HG03108 (cell line): ENCODE measurements at regions not wholly inside any gene's neighbourhood (a gene's known extent, or its start where the extent isn't known, plus 50 kb on each side); places are given as distances from the start of the nearest gene placed in this dataset.

Source experiments
- ATAC-seq: cut with Tn5 transposase; IDR thresholded peaks from one replicate; pipeline ENCODE4 v1.9.1; 2021; ENCODE audit warnings: moderate library complexity; ENCODE audit not compliant: unreplicated experiment

DNA sequence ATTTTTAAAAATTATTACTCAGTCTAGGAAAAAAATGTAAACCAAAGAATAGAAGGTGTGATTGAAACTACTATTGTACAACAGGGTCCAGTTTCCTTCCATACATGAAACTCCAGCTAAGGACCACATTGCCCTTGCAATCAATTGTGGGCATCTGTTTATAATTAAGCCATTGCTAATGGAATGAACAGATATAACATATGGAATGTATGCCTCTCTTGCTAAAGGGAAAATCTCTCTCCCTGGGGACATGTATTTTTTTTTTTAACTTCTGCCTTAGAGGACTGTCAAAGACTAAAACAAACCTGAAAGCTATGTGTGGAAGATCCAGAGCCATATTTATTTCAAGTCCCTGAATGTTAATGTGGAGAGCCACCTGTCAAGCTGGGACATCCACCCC lies 336.8 kb upstream of the MANEA start:
- ATAC-seq, result no peak

GRCh38 chr6:95242560-95242959 lies 334.8 kb upstream of the MANEA start:
- no peak for ATAC-seq

- ATAC-seq, result no peak
Measured at GRCh38 chr6:95243053-95243452, 334.3 kb upstream of the MANEA start.

- no peak for ATAC-seq
Measured at GRCh38 chr6:95244751-95245150, 332.6 kb upstream of the MANEA start.

DNA sequence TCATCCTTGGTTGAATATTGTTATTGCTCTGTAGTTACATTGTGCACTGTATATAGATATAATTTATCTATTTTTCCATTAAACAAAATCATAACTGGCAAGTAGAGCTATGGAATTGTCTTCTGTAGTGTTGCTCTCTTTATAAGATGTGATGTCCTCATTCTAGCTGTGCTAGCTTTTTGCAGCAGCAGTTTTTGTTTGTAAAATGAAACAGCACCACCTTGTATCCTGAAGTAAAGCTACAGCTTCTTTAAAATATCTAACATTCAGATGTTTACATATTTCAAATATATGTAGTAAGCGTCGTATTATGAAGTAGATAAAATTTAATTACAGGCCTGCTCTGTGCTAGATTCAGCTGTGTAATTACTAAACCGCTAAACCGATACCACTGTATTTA lies 328.8 kb upstream of the MANEA start:
- ATAC-seq, result no peak

DNA sequence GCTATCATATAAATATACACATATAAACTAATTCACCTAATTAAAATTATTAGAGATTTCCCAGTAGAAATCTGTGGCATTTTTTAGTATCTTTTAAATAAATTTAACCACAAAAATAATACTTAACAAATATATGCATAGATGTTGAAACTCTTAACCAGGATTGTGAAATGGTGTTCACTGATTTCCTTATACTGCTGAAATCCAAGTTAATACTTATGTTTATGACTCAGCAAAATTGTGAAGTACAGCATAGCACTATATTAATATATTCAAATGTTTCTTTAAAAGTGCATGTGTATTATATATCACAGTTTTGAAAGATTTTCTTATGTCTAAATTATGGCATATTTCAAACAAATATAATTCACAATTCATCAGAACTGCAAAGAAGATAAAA lies 328.2 kb upstream of the MANEA start:
- no peak for ATAC-seq

- ATAC-seq, result no peak
Measured at GRCh38 chr6:95249661-95250060, 327.7 kb upstream of the MANEA start.

GRCh38 chr6:95263840-95264239 lies 313.5 kb upstream of the MANEA start:
- no peak for ATAC-seq

DNA sequence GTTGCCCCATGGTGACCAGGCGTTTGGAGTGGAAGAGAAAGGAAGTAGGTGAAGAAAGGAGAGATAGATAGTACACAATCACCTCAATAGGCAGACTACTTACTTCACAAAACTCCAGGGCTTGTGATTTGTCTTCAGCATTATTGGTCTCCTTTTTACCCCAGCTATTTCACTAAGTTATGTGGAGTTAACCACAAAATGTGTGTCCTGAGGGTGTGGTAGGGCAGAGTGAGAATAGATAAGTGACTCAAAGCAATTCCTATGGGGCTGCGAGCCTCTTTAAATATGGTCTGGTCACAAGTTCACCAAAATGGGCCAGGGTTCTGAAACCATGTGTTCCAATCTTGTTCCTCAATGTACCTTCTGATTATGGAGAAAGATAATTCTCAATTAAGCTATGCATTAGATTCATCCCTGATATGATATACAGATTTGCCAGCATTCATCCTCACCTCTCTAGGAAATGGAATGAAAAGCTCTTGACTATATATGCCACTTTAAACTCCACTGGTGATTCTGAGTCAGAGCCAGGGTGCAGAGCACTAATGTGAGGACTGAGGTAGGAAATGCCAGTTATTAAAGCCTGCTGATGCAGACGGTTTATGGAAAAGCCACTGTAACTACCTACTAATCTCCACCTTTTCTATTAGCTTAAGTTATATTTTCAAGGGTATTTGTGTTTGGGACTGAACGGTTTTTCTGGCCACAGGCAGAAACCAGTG lies 310.6 kb upstream of the MANEA start:
- no peak for ATAC-seq

DNA sequence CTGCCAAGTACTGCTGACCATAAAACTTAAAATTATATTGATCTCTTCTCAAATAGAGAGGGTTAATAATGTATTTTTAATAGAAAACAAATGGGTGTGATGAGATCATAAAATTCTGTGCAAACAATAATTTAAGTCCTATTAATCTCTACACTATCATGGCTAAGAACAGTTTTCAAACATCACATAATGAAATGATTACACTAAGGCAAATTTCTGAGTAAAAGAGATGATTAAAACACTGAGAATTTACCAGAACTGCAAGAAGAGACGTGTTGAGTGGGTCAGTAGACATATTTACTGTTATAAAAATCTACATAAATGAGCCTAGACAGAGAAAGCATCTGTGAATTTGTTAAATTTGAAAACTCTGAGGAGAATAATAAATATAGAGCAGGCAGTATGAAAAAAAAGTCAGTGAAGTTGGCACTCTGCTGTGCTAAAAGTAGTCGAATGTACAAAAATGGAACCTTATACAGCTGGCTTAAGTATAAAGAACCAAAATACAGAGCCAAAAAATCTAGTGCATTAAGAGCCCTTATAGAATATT lies 302.6 kb upstream of the MANEA start:
- ATAC-seq, result no peak

DNA sequence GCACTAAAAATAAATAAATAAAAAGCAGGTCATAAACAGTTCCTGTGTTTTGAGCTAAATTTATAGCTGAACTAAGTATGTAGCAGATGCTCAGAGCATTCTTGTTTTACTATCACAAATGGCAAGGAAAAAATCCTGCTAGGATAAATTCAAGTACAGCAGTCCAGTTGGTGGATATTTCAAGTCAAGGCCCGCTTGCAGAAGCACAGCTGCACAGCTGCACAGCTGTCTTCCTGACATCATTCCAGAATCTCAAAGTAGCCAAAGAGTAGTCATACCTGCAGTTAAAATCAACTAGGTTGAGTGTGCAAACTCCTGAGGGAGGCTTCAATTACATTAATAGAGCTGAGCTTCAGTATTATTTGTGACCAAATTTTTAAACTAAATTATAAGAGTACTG lies 297.7 kb upstream of the MANEA start:
- ATAC-seq, result no peak

DNA sequence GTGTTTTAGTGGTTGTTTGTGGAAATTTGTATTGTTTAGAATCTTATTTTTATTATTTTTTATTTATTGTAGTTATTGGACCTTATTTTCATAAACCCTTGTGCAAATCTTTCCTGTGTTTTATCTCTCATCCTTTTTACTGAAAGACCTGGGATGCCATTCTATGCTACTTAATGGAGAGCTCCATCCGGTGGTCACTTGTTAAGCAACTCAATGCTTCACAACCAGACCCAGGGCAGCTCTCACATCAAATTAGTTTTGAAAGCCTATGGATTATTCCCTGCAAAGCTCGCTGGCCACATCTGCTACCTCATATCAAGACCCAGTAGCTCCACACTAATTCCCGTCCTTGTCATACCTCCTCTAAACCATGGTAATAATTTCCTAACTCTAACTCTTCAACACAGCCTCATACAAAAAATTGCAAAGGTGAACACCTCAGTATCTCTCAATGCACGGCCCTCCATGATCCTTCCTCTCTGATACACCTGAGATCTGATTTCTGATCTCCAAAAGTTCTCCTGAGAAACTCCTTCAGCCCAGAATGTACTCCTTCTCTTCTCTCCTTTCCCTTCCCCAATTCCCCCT lies 296.6 kb upstream of the MANEA start:
- no peak for ATAC-seq

GRCh38 chr6:95285881-95286280 lies 291.5 kb upstream of the MANEA start:
- ATAC-seq, result no peak

DNA sequence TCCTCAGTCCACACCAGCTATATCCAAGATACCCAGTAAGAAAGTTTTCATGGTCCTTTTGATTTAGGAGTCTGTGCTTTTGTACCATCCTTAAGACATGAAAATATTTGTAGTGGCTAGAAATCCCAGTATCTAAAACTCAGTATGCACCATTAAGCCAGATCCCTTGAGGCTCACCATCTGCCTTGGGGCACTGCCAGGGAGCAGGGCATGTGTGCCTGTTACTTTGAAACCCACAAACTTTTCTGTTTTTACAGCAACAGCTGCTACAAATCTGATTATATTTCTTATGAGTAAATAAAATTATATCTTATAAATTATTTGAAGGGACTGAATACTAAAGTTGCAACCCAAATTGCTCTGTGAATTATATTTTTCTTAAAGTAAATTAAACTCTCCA lies 290.5 kb upstream of the MANEA start:
- no peak for ATAC-seq

DNA sequence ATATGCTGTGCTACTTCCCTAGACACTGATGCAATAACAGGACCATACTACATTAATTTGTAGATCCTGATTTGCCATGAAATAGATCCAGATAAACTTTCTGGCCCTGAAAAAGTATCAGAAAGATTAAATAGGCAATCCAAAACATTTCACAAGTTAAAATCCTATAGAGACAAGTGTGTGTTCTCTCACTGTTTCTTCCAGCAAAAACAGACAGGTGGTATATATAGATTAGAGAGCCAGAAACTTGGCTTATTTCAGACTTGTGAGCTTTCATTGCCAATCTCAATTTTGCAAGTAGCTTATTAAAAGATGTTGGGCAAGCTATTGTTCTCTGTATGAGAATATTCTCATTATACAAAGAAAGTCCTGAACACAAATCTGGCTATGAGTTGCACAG lies 289.1 kb upstream of the MANEA start:
- no peak for ATAC-seq

DNA sequence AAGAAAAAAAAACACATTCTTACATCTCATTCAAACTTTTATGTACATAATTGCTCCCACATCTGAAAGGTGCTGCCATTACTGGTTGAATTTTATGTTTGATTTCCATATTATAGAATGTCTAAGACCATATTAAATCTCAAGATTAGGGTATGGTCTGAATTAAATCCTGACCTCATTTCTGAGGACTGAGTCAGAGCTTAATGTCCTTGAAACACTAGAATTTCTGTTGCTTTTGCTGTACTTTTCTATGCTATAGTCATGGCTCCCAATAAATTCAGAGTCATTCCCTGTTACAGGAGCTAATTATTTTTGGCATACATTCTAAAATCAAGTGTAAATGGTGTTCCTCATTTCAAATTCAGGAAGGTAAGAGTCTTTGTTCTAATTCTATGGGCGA lies 285.3 kb upstream of the MANEA start:
- no peak for ATAC-seq

GRCh38 chr6:95293257-95293656 lies 284.1 kb upstream of the MANEA start:
- ATAC-seq, result no peak

DNA sequence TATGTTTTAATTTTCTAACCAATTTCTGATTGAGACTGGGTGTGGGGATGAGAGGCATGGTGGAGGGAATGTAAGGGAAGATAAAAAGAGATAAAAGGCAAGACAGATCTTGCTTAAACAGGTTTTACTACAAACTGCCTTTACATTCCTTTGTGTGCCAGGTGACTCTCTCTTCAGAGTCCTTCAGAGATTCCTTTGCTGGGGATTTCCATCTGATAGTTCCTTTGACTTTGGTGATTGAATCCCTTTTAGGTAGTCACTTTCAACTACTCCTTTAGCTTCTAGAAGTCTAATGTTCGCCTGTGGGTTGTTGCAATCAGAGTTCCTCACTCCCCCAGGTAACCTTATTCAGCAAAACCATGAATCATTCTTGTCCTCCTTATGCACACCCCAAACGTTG lies 283.3 kb upstream of the MANEA start:
- no peak for ATAC-seq

DNA sequence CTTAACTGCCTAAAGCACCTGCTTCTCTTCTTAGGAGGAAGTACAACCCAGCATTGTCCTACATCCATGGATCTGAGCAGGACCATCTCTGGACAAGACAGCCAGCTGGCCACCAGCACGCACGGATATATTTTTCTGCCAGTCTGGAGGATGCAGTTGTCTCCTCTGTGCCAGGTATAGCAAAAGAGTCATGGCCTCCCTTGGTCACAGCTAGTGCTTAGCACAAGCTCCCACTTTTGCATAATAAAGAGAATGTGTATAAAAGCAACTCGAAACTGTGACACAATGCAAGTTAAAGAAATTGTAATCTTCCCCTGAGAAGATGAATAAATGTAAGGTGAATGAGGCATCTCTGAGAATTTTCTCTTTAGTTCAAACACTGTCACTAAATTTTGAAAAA lies 267.8 kb upstream of the MANEA start:
- no peak for ATAC-seq

- no peak for ATAC-seq
Measured at GRCh38 chr6:95318137-95318536, 259.2 kb upstream of the MANEA start.

GRCh38 chr6:95321126-95321525 lies 256.2 kb upstream of the MANEA start:
- ATAC-seq, result no peak

DNA sequence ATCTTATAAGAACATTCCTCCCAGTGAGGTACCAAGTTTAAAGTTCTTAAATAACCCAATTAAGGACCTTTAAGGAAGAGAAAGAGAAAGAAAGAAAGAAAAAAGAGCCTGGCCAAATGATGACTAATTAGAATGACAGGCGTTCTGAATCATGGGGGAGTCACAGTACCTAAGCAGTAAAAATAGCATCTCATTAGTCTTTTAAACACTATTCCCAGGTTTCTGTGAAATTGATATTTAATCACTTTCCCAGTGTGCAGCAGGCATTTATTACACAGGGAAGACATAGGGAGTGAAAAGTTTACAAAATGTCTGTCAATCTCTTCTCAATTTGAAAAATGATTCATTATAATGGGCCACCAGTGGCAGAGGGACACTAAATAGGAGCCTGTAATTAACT lies 251.4 kb upstream of the MANEA start:
- ATAC-seq, result no peak

DNA sequence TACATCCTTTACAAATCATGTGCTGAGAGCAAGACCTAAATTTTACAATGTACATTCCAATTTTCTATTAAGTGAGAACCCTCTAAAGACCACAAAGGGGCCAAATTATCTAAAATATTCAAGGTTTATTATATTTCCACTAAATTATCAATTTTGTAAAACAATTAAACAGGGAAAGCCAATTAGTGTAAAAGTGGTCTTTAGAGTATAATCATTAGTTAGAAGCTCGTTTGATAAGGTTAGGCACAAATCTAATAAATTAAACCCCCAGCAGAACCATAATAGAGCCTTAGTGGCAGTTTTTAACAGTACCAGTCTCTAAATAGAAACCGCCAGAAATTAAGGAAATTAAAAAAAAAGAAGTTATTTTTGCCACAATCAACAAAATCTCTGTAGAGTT lies 249.1 kb upstream of the MANEA start:
- no peak for ATAC-seq
